ENCODE measurements at regions not wholly inside any gene's neighbourhood (a gene's known extent, or its start where the extent isn't known, plus 50 kb on each side); places are given as distances from the start of the nearest gene placed in this dataset.
"Not testable (repeated sequence)": the region's sequence is repeated elsewhere in the genome, so short reads cannot be mapped to it uniquely, and the experiment has no call there.

DNA sequence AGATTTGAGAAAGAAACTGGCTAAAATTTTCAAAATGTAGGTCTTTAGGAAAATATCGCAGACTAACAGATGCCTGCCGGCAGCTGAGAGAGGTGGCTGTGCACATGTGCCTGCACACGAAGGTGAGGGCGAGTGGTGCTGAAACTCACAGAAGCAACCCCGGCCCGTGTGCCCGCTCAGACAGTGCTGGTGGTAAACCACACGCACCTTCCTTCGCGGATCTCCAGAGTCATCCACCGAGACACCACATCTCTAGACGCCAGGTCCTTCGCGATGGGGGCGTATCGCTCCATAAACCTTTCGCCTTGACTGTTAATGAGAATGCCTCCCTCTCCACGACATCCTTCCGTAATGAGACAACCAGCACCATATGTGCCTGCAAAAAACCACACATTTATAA is 68.5 kb upstream of the TNK2 start:
- TF ChIP-seq, protein P1, sequence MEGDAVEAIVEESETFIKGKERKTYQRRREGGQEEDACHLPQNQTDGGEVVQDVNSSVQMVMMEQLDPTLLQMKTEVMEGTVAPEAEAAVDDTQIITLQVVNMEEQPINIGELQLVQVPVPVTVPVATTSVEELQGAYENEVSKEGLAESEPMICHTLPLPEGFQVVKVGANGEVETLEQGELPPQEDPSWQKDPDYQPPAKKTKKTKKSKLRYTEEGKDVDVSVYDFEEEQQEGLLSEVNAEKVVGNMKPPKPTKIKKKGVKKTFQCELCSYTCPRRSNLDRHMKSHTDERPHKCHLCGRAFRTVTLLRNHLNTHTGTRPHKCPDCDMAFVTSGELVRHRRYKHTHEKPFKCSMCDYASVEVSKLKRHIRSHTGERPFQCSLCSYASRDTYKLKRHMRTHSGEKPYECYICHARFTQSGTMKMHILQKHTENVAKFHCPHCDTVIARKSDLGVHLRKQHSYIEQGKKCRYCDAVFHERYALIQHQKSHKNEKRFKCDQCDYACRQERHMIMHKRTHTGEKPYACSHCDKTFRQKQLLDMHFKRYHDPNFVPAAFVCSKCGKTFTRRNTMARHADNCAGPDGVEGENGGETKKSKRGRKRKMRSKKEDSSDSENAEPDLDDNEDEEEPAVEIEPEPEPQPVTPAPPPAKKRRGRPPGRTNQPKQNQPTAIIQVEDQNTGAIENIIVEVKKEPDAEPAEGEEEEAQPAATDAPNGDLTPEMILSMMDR (conservative IDR thresholded peaks at IDR 0.05 in 1 of 2, IDR thresholded peaks at IDR 0.05 in 1 of 2; ENCODE audit: low read depth in 1 of 2, low read length in 2 of 2), result not testable (repeated sequence)
- TF ChIP-seq EZH2 (IDR thresholded peaks at IDR 0.05; ENCODE audit: low read length, missing control alignments), result not testable (repeated sequence)

Data from fibroblast of lung (primary cell).